Activated CD8-positive, alpha-beta T cell treated with anti-CD3 and anti-CD28 coated beads for 36 hours (primary cell): ENCODE measurements at regions not wholly inside any gene's neighbourhood (a gene's known extent, or its start where the extent isn't known, plus 50 kb on each side); places are given as distances from the start of the nearest gene placed in this dataset.

ENCODE experiments used
- ATAC-seq: fragments of 200-7000 bp; cut with Tn5 transposase; one replicate; pipeline ENCODE4 v1.10.0; 2021; ENCODE audit warnings: mild to moderate bottlenecking, moderate library complexity
- CTCF ChIA-PET: fragments of 350-600 bp; sonication (Branson Sonifier 250); formaldehyde crosslinking; loops from one replicate; lab custom pipeline; 2021; ENCODE audit warnings: antibody characterized with exemption; lab: Charles Lee
- POLR2A ChIA-PET: fragments of 350-600 bp; sonication (Branson Sonifier 250); formaldehyde crosslinking; loops from one replicate; lab custom pipeline; 2021; ENCODE audit warnings: antibody characterized with exemption; lab: Charles Lee
- DNase-seq: peaks from one replicate; pipeline ENCODE4 v3.0.0-alpha.2; 2020
- H3K27ac Mint-ChIP-seq: one replicate; pipeline ENCODE4 v1.8.0; 2021; ENCODE audit warnings: mild to moderate bottlenecking, mixed read lengths
- H3K27me3 Mint-ChIP-seq: one replicate; pipeline ENCODE4 v1.8.0; 2021; ENCODE audit warnings: mixed read lengths
- H3K36me3 Mint-ChIP-seq: one replicate; pipeline ENCODE4 v1.8.0; 2021; ENCODE audit warnings: low read depth, mixed read lengths
- H3K4me1 Mint-ChIP-seq: one replicate; pipeline ENCODE4 v1.8.0; 2021; ENCODE audit warnings: low read depth, mixed read lengths
- H3K4me3 Mint-ChIP-seq: one replicate; pipeline ENCODE4 v1.8.0; 2021; ENCODE audit warnings: mild to moderate bottlenecking, moderate library complexity, mixed read lengths
- H3K9me3 Mint-ChIP-seq: one replicate; pipeline ENCODE4 v1.8.0; 2021; ENCODE audit warnings: mixed read lengths
- CTCF ChIP-seq: fragments of 200-600 bp; IDR thresholded peaks from one replicate; pipeline ENCODE4 v1.8.0; 2022; ENCODE audit warnings: antibody characterized with exemption, mild to moderate bottlenecking
- intact Hi-C: fragments of 100-400 bp; cut with micrococcal nuclease; formaldehyde crosslinking; loops from one replicate; pipeline ENCODE4 v1.10.0; 2022

GRCh38 chr2:217742276-217742675, 260.5 kb downstream of the TNS1 start:
- intact Hi-C loops = no loop called here
- Mint-ChIP-seq H3K9me3 (no peaks in the 10 kb centered on the region), H3K27ac (no peak overlapping the region), H3K36me3 (peaks cover 5% of the 10 kb centered on the region), H3K4me3 (no peak overlapping the region), H3K4me1 (peaks cover 2% of the 10 kb centered on the region), H3K27me3 (no peaks in the 10 kb centered on the region)
- CTCF ChIA-PET = no interaction called here
- ATAC-seq = no peak
- POLR2A ChIA-PET = interaction anchor here (1.2 kb wide), 1 partner anchor 10 kb away, joined by 4 read pairs; no protein-coding TSS in a partner anchor
- no peak for TF ChIP-seq CTCF
- DNase-seq = no peak

GRCh38 chr2:217741381-217741955, 261.3 kb downstream of the TNS1 start:
- Mint-ChIP-seq H3K27me3 (no peaks in the 10 kb centered on the region), H3K4me3 (no peak overlapping the region), H3K4me1 (peaks cover 2% of the 10 kb centered on the region), H3K9me3 (no peaks in the 10 kb centered on the region), H3K36me3 (peaks cover 5% of the 10 kb centered on the region), H3K27ac (no peak overlapping the region)
- intact Hi-C loops = no loop called here
- ChIA-PET CTCF (no interaction called here), POLR2A (interaction anchor here (1.2 kb wide), 1 partner anchor 11 kb away, joined by 4 read pairs; no protein-coding TSS in a partner anchor)
- ATAC-seq (no peak), DNase-seq (no peak)
- TF ChIP-seq CTCF = no peak

- Mint-ChIP-seq H3K4me1 (peaks cover 2% of the 10 kb centered on the region), H3K36me3 (peaks cover 5% of the 10 kb centered on the region), H3K9me3 (no peaks in the 10 kb centered on the region), H3K27ac (no peak overlapping the region), H3K27me3 (no peaks in the 10 kb centered on the region), H3K4me3 (no peak overlapping the region)
- POLR2A ChIA-PET = interaction anchor here (1.2 kb wide), 1 partner anchor 12 kb away, joined by 4 read pairs; no protein-coding TSS in a partner anchor
- ATAC-seq (no peak), DNase-seq (no peak)
- intact Hi-C loops = no loop called here
- no peak for TF ChIP-seq CTCF
- CTCF ChIA-PET = interaction anchor here (0.8 to 1.2 kb wide), 3 partner anchors 8 to 90 kb away, joined by 3 read pairs; no protein-coding TSS in a partner anchor
Measured at GRCh38 chr2:217740756-217741155, 262.0 kb downstream of the TNS1 start.

GRCh38 chr2:217740178-217740577, 262.6 kb downstream of the TNS1 start:
- TF ChIP-seq CTCF = no peak
- Mint-ChIP-seq H3K9me3 (no peaks in the 10 kb centered on the region), H3K27ac (no peak overlapping the region), H3K4me3 (no peak overlapping the region), H3K27me3 (no peaks in the 10 kb centered on the region), H3K36me3 (peaks cover 6% of the 10 kb centered on the region), H3K4me1 (peaks cover 6% of the 10 kb centered on the region)
- POLR2A ChIA-PET = no interaction called here
- CTCF ChIA-PET = interaction anchor here (0.8 to 1.9 kb wide), 5 partner anchors 8 to 89 kb away, joined by 3 to 5 read pairs (median 3); no protein-coding TSS in a partner anchor
- intact Hi-C loops = no loop called here
- DNase-seq (no peak), ATAC-seq (no peak)

- H3K9me3 Mint-ChIP-seq = no peaks in the 10 kb centered on the region
Measured at GRCh38 chr2:217739741-217740140, 263.1 kb downstream of the TNS1 start.

More at GRCh38 chr2:217739741-217740140, 263.1 kb downstream of the TNS1 start:
- peaks cover 5% of the 10 kb centered on the region for H3K36me3 Mint-ChIP-seq
- ChIA-PET CTCF (interaction anchor here (0.9 to 1.9 kb wide), 2 partner anchors 15 to 27 kb away, joined by 3 to 5 read pairs; no protein-coding TSS in a partner anchor), POLR2A (no interaction called here)
- no peak overlapping the region for H3K27ac Mint-ChIP-seq
- no peaks in the 10 kb centered on the region for H3K27me3 Mint-ChIP-seq
- no peak for ATAC-seq
- intact Hi-C loops = no loop called here
- no peak overlapping the region for H3K4me3 Mint-ChIP-seq
- no peak for TF ChIP-seq CTCF
- H3K4me1 Mint-ChIP-seq = peaks cover 11% of the 10 kb centered on the region
- DNase-seq = no peak
